Fibroblast of villous mesenchyme (primary cell): ENCODE measurements at regions not wholly inside any gene's neighbourhood (a gene's known extent, or its start where the extent isn't known, plus 50 kb on each side); places are given as distances from the start of the nearest gene placed in this dataset.
"Not testable (repeated sequence)": the region's sequence is repeated elsewhere in the genome, so short reads cannot be mapped to it uniquely, and the experiment has no call there.

ENCODE experiments used
- DNase-seq: peaks from one replicate; pipeline ENCODE4 v3.0.0-alpha.2; 2010; ENCODE audit warnings: low read depth
- H3K4me3 ChIP-seq: 2 replicates; pipeline ENCODE4 v1.5.1; 2011; ENCODE audit warnings: low read depth, mild to moderate bottlenecking, low read length
- TF ChIP-seq, protein P1 (sequence below): IDR thresholded peaks from 2 replicates; pipeline ENCODE4 v1.5.1; 2012; ENCODE audit warnings: low read depth, mild to moderate bottlenecking, low read length; ENCODE audit not compliant: insufficient read depth

- DNase-seq, result no peak
- H3K4me3 ChIP-seq, result no peak overlapping the region
Observed at GRCh38 chr5:145429170-145429569, 406.0 kb downstream of the PRELID2 start.

DNA sequence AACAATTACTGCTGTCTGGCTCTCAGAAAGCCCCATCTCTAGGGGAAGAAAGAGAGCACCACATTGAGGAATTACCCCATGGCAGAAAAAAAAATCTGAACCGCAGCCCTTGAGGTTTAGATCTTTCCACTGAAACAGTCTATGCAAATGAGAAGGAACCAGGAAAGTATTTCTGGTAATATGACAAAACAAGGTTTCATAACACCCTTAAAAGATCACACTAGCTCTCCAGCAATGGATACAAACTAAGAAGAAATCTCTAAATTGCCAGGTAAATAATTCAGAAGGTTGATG lies 427.1 kb downstream of the PRELID2 start:
- H3K4me3 ChIP-seq, result no peak overlapping the region
- DNase-seq, result no peak
- TF ChIP-seq, protein P1, sequence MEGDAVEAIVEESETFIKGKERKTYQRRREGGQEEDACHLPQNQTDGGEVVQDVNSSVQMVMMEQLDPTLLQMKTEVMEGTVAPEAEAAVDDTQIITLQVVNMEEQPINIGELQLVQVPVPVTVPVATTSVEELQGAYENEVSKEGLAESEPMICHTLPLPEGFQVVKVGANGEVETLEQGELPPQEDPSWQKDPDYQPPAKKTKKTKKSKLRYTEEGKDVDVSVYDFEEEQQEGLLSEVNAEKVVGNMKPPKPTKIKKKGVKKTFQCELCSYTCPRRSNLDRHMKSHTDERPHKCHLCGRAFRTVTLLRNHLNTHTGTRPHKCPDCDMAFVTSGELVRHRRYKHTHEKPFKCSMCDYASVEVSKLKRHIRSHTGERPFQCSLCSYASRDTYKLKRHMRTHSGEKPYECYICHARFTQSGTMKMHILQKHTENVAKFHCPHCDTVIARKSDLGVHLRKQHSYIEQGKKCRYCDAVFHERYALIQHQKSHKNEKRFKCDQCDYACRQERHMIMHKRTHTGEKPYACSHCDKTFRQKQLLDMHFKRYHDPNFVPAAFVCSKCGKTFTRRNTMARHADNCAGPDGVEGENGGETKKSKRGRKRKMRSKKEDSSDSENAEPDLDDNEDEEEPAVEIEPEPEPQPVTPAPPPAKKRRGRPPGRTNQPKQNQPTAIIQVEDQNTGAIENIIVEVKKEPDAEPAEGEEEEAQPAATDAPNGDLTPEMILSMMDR, result no peak

More at GRCh38 chr5:145429170-145429569, 406.0 kb downstream of the PRELID2 start:
- TF ChIP-seq, protein P1, result no peak

DNA sequence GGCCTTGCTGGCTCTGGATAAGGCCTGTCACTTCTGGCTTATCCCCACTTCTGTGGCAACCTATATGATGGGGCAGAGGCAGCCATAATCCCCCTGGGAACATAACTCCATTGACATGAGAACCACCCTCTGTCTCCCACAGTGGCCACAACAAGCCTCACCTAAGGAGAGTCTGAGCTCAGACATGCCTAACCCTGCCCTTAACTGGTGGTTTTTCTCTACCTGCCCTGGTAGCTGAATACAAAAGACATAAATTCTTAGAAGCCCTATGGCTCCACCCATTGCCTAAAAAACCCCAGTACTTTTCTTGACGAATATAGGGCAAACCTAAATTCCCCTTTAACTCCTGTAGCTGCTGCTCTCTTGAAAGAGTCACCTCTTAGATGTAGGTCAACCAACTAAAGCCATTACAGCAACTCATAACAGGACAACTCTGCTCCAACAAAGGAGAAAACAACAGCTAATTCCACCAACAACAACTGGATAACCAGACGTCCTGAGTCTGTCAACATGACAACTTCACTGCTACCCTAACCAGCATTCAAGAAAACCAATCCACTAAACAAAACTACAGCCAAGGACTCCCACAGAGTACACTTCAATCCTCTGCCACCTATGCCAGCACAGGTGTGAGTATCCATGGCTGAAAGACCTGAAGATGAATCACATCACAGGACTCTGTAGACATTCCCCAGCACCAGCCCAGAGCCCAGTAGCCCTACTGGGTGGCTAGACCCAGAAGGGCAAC lies 427.7 kb downstream of the PRELID2 start:
- H3K4me3 ChIP-seq, result no peak overlapping the region
- no peak for DNase-seq
- TF ChIP-seq, protein P1, result no peak

DNA sequence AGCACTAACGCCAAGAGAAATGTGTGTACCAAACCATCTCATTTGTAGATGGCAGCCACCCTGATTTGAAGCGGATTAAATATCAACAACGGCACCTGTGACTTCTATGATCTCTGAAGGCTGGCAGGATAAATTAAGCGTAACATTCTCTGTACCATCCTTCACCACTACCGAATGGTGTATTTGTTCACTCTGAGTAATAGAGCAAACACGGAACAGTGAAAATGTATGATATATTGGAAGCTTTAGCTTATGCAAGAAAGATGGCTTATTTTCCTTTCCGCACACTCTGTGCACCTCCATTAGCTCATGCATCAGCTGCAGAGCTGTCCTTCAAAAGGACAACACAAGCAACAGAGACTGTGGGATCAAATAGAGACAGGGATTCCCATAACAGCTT lies 431.1 kb downstream of the PRELID2 start:
- DNase-seq, result no peak
- TF ChIP-seq, protein P1, result no peak
- no peak overlapping the region for H3K4me3 ChIP-seq

- TF ChIP-seq, protein P1, result no peak
- DNase-seq, result no peak
- H3K4me3 ChIP-seq, result no peak overlapping the region
Observed at GRCh38 chr5:145396888-145397287, 438.3 kb downstream of the PRELID2 start.

DNA sequence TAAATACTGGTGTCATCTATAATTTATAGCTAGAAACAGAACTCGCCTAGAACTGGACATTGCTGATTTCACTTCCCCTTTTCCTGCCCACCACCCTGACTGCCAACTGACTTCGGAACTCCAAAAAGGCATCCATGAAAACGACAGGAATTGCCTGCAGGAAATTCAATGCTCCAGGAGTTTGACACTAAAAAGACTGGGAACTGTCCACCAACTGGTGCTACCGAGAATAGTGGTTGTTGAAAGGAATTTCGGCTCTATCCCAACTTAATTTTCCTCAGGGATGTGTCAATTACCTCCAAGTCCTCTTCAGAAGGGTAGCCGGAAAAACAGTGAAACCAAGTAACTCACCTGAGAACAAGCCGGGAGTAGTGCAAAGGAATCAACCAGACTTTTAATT lies 440.0 kb downstream of the PRELID2 start:
- not testable (repeated sequence) for DNase-seq, H3K4me3 ChIP-seq

GRCh38 chr5:145393426-145393825 lies 441.7 kb downstream of the PRELID2 start:
- no peak for DNase-seq
- H3K4me3 ChIP-seq, result no peak overlapping the region
- TF ChIP-seq, protein P1, result no peak
